Endothelial cell (in vitro differentiated cells): ENCODE measurements at regions not wholly inside any gene's neighbourhood (a gene's known extent, or its start where the extent isn't known, plus 50 kb on each side); places are given as distances from the start of the nearest gene placed in this dataset.

Source experiments
- DNase-seq: peaks from one replicate; pipeline ENCODE4 v3.0.0; 2021; ENCODE audit warnings: low spot score
- H3K27ac Mint-ChIP-seq: one replicate; pipeline ENCODE4 v1.8.0; 2021; ENCODE audit warnings: mixed read lengths, inconsistent platforms; ENCODE audit not compliant: unreplicated experiment
- H3K27me3 Mint-ChIP-seq: one replicate; pipeline ENCODE4 v1.8.0; 2021; ENCODE audit warnings: mild to moderate bottlenecking, moderate library complexity, mixed read lengths, inconsistent platforms; ENCODE audit not compliant: unreplicated experiment
- H3K36me3 Mint-ChIP-seq: one replicate; pipeline ENCODE4 v1.8.0; 2021; ENCODE audit warnings: mild to moderate bottlenecking, low read depth, mixed read lengths, inconsistent platforms; ENCODE audit not compliant: unreplicated experiment
- H3K4me1 Mint-ChIP-seq: one replicate; pipeline ENCODE4 v1.8.0; 2021; ENCODE audit warnings: mild to moderate bottlenecking, mixed read lengths, inconsistent platforms; ENCODE audit not compliant: unreplicated experiment
- H3K4me3 Mint-ChIP-seq: one replicate; pipeline ENCODE4 v1.8.0; 2021; ENCODE audit warnings: mild to moderate bottlenecking, mixed read lengths, inconsistent platforms; ENCODE audit not compliant: unreplicated experiment
- H3K9me3 Mint-ChIP-seq: one replicate; pipeline ENCODE4 v1.8.0; 2021; ENCODE audit warnings: mixed read lengths, inconsistent platforms; ENCODE audit not compliant: unreplicated experiment
- TF ChIP-seq, protein P1 (sequence below): fragments of 200-600 bp; sonication (generic); IDR thresholded peaks from one replicate; pipeline ENCODE4 v1.5.0; 2021; ENCODE audit warnings: antibody characterized with exemption; ENCODE audit not compliant: unreplicated experiment

DNA sequence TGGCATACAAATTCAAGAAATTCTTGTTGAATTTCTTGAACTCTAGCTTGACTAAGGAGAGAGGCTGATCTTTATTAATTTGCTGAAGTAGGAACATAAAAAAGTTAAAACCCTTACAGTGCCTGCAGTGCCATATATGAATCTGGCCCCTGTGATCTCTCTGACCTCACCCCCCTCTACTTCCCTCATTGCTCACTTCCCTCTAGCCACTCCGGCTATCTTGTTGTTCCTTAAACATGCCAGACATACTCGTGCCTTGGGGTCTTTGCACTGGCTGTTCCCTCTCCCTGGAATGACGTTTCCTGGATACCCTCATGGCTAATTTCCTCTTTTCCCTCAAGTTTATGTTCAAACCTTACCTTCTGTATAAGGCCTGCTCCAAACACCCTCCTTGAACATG is 246.3 kb upstream of the SIX2 start:
- TF ChIP-seq, protein P1, sequence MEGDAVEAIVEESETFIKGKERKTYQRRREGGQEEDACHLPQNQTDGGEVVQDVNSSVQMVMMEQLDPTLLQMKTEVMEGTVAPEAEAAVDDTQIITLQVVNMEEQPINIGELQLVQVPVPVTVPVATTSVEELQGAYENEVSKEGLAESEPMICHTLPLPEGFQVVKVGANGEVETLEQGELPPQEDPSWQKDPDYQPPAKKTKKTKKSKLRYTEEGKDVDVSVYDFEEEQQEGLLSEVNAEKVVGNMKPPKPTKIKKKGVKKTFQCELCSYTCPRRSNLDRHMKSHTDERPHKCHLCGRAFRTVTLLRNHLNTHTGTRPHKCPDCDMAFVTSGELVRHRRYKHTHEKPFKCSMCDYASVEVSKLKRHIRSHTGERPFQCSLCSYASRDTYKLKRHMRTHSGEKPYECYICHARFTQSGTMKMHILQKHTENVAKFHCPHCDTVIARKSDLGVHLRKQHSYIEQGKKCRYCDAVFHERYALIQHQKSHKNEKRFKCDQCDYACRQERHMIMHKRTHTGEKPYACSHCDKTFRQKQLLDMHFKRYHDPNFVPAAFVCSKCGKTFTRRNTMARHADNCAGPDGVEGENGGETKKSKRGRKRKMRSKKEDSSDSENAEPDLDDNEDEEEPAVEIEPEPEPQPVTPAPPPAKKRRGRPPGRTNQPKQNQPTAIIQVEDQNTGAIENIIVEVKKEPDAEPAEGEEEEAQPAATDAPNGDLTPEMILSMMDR = no peak
- Mint-ChIP-seq H3K27ac (no peak overlapping the region), H3K36me3 (peaks cover 3% of the 10 kb centered on the region), H3K27me3 (peaks cover 4% of the 10 kb centered on the region), H3K4me1 (peaks cover 55% of the 10 kb centered on the region), H3K9me3 (no peaks in the 10 kb centered on the region), H3K4me3 (no peak overlapping the region)
- no peak for DNase-seq

DNA sequence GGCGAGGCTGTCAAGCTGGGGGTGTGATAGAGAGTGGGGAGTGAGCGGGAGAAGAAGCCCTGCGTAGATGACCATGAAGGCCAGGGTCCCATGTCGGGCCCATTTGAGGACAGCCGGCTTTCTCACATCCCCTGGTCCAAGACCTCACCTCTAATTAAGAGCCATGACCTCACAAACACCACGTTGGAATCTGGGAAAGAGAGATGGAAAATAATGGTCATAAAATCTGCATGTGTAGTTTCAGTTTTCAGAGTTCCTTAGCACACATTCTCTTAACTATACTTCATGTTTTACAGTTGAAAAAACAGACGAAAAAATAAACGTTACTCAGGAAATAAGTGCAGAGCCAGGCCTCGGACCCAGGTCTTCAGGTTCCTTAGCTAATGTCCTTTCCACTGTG is 244.8 kb upstream of the SIX2 start:
- no peak for DNase-seq
- Mint-ChIP-seq H3K4me3 (no peak overlapping the region), H3K9me3 (no peaks in the 10 kb centered on the region), H3K4me1 (peaks cover 47% of the 10 kb centered on the region), H3K27ac (no peak overlapping the region), H3K27me3 (peaks cover 3% of the 10 kb centered on the region), H3K36me3 (peaks cover 3% of the 10 kb centered on the region)
- TF ChIP-seq, protein P1 = no peak

DNA sequence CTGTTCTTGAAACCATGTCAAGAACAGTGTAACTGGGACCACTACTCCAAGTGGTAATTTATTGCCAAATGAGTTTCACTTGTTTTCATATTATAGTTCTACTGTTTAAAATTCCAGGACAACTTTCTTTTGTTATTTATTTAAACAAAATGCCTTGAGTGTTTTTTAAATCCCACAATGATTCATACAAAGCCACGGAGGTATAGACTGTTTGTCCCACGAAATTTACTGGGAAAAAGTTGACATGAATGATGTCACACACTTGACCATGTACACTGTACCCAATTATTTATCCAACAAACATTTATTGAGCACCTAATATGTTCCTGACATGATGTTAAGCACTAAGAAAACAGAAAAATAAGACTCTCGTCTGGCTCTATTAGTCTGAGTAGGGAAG is 243.9 kb upstream of the SIX2 start:
- Mint-ChIP-seq H3K27me3 (peaks cover 3% of the 10 kb centered on the region), H3K9me3 (no peaks in the 10 kb centered on the region), H3K4me3 (no peak overlapping the region), H3K36me3 (peaks cover 3% of the 10 kb centered on the region), H3K4me1 (peaks cover 38% of the 10 kb centered on the region), H3K27ac (no peak overlapping the region)
- TF ChIP-seq, protein P1 = no peak
- no peak for DNase-seq

DNA sequence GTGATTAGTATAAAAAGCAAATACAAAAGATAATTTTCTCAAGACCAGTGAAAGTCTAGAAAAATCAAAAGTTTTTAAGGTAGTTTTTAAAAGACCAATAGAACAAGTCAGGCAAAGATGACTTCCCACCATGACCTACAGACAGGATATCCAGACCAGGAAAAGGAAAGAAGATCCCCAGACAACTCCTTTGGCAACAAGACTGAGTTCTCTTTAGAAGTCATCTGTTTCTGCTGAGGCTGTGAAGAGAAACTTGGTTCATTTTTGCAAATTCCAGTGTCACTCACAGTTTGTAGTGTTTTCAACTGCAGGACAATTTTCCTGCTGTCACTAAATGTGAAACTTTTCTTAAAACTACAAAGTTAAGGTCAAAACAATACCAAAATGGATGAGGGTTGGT is 240.9 kb upstream of the SIX2 start:
- H3K4me1 Mint-ChIP-seq = peaks cover 14% of the 10 kb centered on the region
- H3K4me3 Mint-ChIP-seq = no peak overlapping the region
- TF ChIP-seq, protein P1 = no peak
- DNase-seq = no peak
- no peaks in the 10 kb centered on the region for H3K9me3 Mint-ChIP-seq
- H3K36me3 Mint-ChIP-seq = no peaks in the 10 kb centered on the region
- no peaks in the 10 kb centered on the region for H3K27me3 Mint-ChIP-seq
- no peak overlapping the region for H3K27ac Mint-ChIP-seq

DNA sequence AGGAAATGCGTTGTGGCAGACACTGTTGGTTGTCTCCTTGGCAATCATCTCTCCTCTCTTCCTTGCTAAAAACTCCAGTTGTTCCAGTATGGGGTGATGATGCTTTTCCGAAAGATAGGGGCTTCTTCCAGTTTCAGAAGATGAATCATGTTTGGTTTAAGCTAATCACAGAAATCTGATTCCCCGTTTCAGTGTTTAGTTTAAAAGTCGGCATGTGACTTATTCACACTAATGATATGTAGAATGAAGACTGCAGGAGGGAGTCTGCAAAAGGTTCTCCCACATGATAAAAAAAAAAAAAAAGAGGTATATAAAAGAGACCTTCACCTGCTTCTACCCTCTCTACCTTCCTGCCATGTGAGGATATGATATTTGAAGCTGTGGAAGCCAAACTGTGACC is 239.0 kb upstream of the SIX2 start:
- Mint-ChIP-seq H3K27me3 (no peaks in the 10 kb centered on the region), H3K4me3 (no peak overlapping the region), H3K4me1 (peaks cover 14% of the 10 kb centered on the region), H3K27ac (no peak overlapping the region), H3K9me3 (no peaks in the 10 kb centered on the region), H3K36me3 (no peaks in the 10 kb centered on the region)
- TF ChIP-seq, protein P1 = no peak
- DNase-seq = no peak
